H9 (cell line): ENCODE measurements at regions not wholly inside any gene's neighbourhood (a gene's known extent, or its start where the extent isn't known, plus 50 kb on each side); places are given as distances from the start of the nearest gene placed in this dataset.

ENCODE experiments used
- DNase-seq: peaks from one replicate; pipeline ENCODE4 v3.0.0-alpha.2; 2017
- H2AFZ ChIP-seq: one replicate; pipeline ENCODE4 v1.6.1; 2013; ENCODE audit warnings: mild to moderate bottlenecking, low read length, control low read depth, moderate library complexity
- H2AK5ac ChIP-seq: 2 replicates; pipeline ENCODE4 v1.6.1; 2013; ENCODE audit warnings: low read length, control low read depth, mixed read lengths; ENCODE audit not compliant: insufficient read length
- H2BK120ac ChIP-seq: one replicate; pipeline ENCODE4 v1.6.1; 2013; ENCODE audit warnings: low read depth, mild to moderate bottlenecking, low read length, control low read depth, inconsistent platforms; ENCODE audit not compliant: poor library complexity, severe bottlenecking
- H2BK12ac ChIP-seq: 2 replicates; pipeline ENCODE4 v1.6.1; 2013; ENCODE audit warnings: low read length, control low read depth, mixed read lengths, low read depth; ENCODE audit not compliant: insufficient read length
- H2BK15ac ChIP-seq: 2 replicates; pipeline ENCODE4 v1.6.1; 2013; ENCODE audit warnings: low read depth, low read length, control low read depth
- H2BK20ac ChIP-seq: one replicate; pipeline ENCODE4 v1.6.1; 2013; ENCODE audit warnings: low read depth, mild to moderate bottlenecking, low read length, control low read depth, inconsistent platforms; ENCODE audit not compliant: poor library complexity, severe bottlenecking
- H2BK5ac ChIP-seq: 2 replicates; pipeline ENCODE4 v1.6.1; 2013; ENCODE audit warnings: low read length, control low read depth, mixed read lengths; ENCODE audit not compliant: insufficient read length
- H3K14ac ChIP-seq: 2 replicates; pipeline ENCODE4 v1.6.1; 2013; ENCODE audit warnings: low read length, control low read depth; ENCODE audit not compliant: insufficient read depth
- H3K18ac ChIP-seq: 2 replicates; pipeline ENCODE4 v1.6.1; 2013; ENCODE audit warnings: low read depth, mild to moderate bottlenecking, mixed read lengths, low read length, control low read depth; ENCODE audit not compliant: insufficient read length
- H3K23ac ChIP-seq: 2 replicates; pipeline ENCODE4 v1.6.1; 2013; ENCODE audit warnings: low read length, control low read depth, mixed read lengths, low read depth; ENCODE audit not compliant: insufficient read length
- H3K23me2 ChIP-seq: 2 replicates; pipeline ENCODE4 v1.6.1; 2013; ENCODE audit warnings: low read depth, mild to moderate bottlenecking, mixed read lengths, low read length, control low read depth; ENCODE audit not compliant: insufficient read length, poor library complexity, severe bottlenecking
- H3K27ac ChIP-seq: 2 replicates; pipeline ENCODE4 v1.5.1; 2013; ENCODE audit warnings: low read length, control low read depth, mixed read lengths, low read depth; ENCODE audit not compliant: insufficient read length
- H3K27me3 ChIP-seq: 2 replicates; pipeline ENCODE4 v1.6.1; 2013; ENCODE audit warnings: low read length, control low read depth, inconsistent platforms; ENCODE audit not compliant: insufficient read depth
- H3K4ac ChIP-seq: 2 replicates; pipeline ENCODE4 v1.6.1; 2013; ENCODE audit warnings: low read depth, mild to moderate bottlenecking, control low read depth, inconsistent platforms, low read length, moderate library complexity
- H3K4me1 ChIP-seq: 2 replicates; pipeline ENCODE4 v1.6.1; 2013; ENCODE audit warnings: low read length, control low read depth, inconsistent platforms; ENCODE audit not compliant: insufficient read depth
- H3K4me2 ChIP-seq: 2 replicates; pipeline ENCODE4 v1.6.1; 2013; ENCODE audit warnings: low read length, control low read depth, mixed read lengths; ENCODE audit not compliant: insufficient read length, insufficient read depth
- H3K56ac ChIP-seq: 2 replicates; pipeline ENCODE4 v1.6.1; 2013; ENCODE audit warnings: low read depth, mild to moderate bottlenecking, mixed read lengths, low read length, control low read depth; ENCODE audit not compliant: insufficient read length
- H3K79me1 ChIP-seq: 2 replicates; pipeline ENCODE4 v1.6.1; 2013; ENCODE audit warnings: low read depth, mild to moderate bottlenecking, moderate library complexity, low read length, control low read depth, inconsistent platforms; ENCODE audit not compliant: insufficient read depth, poor library complexity, severe bottlenecking
- H3K79me2 ChIP-seq: 2 replicates; pipeline ENCODE4 v1.6.1; 2013; ENCODE audit warnings: low read length, control low read depth, inconsistent platforms; ENCODE audit not compliant: insufficient read depth
- H3K9ac ChIP-seq: 2 replicates; pipeline ENCODE4 v1.6.1; 2013; ENCODE audit warnings: low read length, control low read depth, mixed read lengths; ENCODE audit not compliant: insufficient read length; ENCODE audit errors: extremely low read depth
- H3K9me3 ChIP-seq: one replicate; pipeline ENCODE4 v1.6.1; 2013; ENCODE audit warnings: low read depth, low read length, inconsistent platforms; ENCODE audit not compliant: control insufficient read depth
- H3T11ph ChIP-seq: one replicate; pipeline ENCODE4 v1.6.1; 2013; ENCODE audit warnings: mild to moderate bottlenecking, low read length, control low read depth, inconsistent platforms
- H4K20me1 ChIP-seq: one replicate; pipeline ENCODE4 v1.6.1; 2013; ENCODE audit not compliant: control insufficient read depth, insufficient read length, insufficient read depth
- H4K5ac ChIP-seq: 2 replicates; pipeline ENCODE4 v1.6.1; 2013; ENCODE audit warnings: low read depth, mild to moderate bottlenecking, mixed read lengths, low read length, control low read depth; ENCODE audit not compliant: insufficient read length
- H4K8ac ChIP-seq: replicated peaks from 2 replicates; pipeline ENCODE4 v1.6.1; 2013; ENCODE audit warnings: low read length, control low read depth, mixed read lengths, low read depth; ENCODE audit not compliant: insufficient read length
- H4K91ac ChIP-seq: 2 replicates; pipeline ENCODE4 v1.6.1; 2013; ENCODE audit warnings: low read depth, mild to moderate bottlenecking, moderate library complexity, mixed read lengths, low read length, control low read depth; ENCODE audit not compliant: insufficient read length
- H3K27ac Mint-ChIP-seq, 3 experiments: 2 replicates in 2 of 3; 3 replicates in 1 of 3; pipeline ENCODE4 v1.8.0; 2020 to 2021; ENCODE audit warnings: mixed read lengths in 3 of 3, mild to moderate bottlenecking in 1 of 3, moderate library complexity in 1 of 3
- H3K27me3 Mint-ChIP-seq: 2 replicates; pipeline ENCODE4 v1.8.0; 2021; ENCODE audit warnings: low read depth, mild to moderate bottlenecking, moderate library complexity, mixed read lengths
- H3K36me3 Mint-ChIP-seq, 3 experiments: 2 replicates in 2 of 3; 3 replicates in 1 of 3; pipeline ENCODE4 v1.8.0; 2020 to 2021; ENCODE audit warnings: low read depth in 3 of 3, mixed read lengths in 3 of 3; ENCODE audit not compliant: insufficient read depth in 1 of 3
- H3K4me1 Mint-ChIP-seq, 2 experiments: 2 replicates each; pipeline ENCODE4 v1.8.0; 2020; ENCODE audit warnings: mixed read lengths in 2 of 2
- H3K4me3 Mint-ChIP-seq, 2 experiments: 2 replicates in 1 of 2; 3 replicates in 1 of 2; pipeline ENCODE4 v1.8.0; 2020 to 2021; ENCODE audit warnings: mild to moderate bottlenecking in 2 of 2, mixed read lengths in 2 of 2, moderate library complexity in 1 of 2
- H3K9me3 Mint-ChIP-seq, 2 experiments: 2 replicates in 1 of 2; 3 replicates in 1 of 2; pipeline ENCODE4 v1.8.0; 2020; ENCODE audit warnings: mild to moderate bottlenecking in 2 of 2, mixed read lengths in 2 of 2, moderate library complexity in 1 of 2
- CTCF ChIP-seq: fragments of 200-600 bp; sonication (generic); conservative IDR thresholded peaks from 3 replicates; pipeline ENCODE4 v1.8.0; 2021; ENCODE audit warnings: antibody characterized with exemption, mild to moderate bottlenecking
- WGBS: extraction: QIAGEN DNeasy Blood & Tissue Kit; methylation state at CpG from one replicate; pipeline ENCODE4 v1.1.7; 2013; ENCODE audit warnings: missing lambda C conversion rate, low lambda C conversion rate, mixed read lengths; ENCODE audit not compliant: insufficient read length; ENCODE audit errors: extremely low coverage; 5-methylcytosine and 5-hydroxymethylcytosine counted together

- H3K4ac ChIP-seq = no peak overlapping the region
- H2BK120ac ChIP-seq = no peak overlapping the region
- no peak overlapping the region for H2BK12ac ChIP-seq
- H2BK20ac ChIP-seq = no peak overlapping the region
- no peaks in the 10 kb centered on the region for H3K79me1 ChIP-seq
- H3K9me3 ChIP-seq = no peaks in the 10 kb centered on the region
- H4K20me1 ChIP-seq = no peaks in the 10 kb centered on the region
- H3K4me1 Mint-ChIP-seq = peaks cover 3 to 4% of the 10 kb centered on the region in 2 experiments; a peak in 2 of 4 replicates
- H2BK5ac ChIP-seq = no peak overlapping the region
- H3K27ac Mint-ChIP-seq = no peak overlapping the region
- no peak overlapping the region for H3T11ph ChIP-seq
- no peaks in the 10 kb centered on the region for H3K4me1 ChIP-seq
- no CpG with 5 or more reads among the region's 1 CpG for WGBS
- H4K91ac ChIP-seq = no peak overlapping the region
- no peak overlapping the region for H3K14ac ChIP-seq
- H3K27me3 Mint-ChIP-seq = no peaks in the 10 kb centered on the region
- H3K18ac ChIP-seq = no peak overlapping the region
- H3K23me2 ChIP-seq = no peaks in the 10 kb centered on the region
- no peaks in the 10 kb centered on the region for H3K9me3 Mint-ChIP-seq
- H4K8ac ChIP-seq = no peak overlapping the region
- no peak overlapping the region for H3K4me3 Mint-ChIP-seq
- no peak overlapping the region for H3K27ac ChIP-seq
- no peak overlapping the region for H2BK15ac ChIP-seq
- no peaks in the 10 kb centered on the region for H3K79me2 ChIP-seq
- no peak overlapping the region for H2AFZ ChIP-seq
- no peaks in the 10 kb centered on the region for H3K36me3 Mint-ChIP-seq
- no peak for TF ChIP-seq CTCF
- no peaks in the 10 kb centered on the region for H3K27me3 ChIP-seq
- H2AK5ac ChIP-seq = no peak overlapping the region
- H3K4me2 ChIP-seq = no peak overlapping the region
- H3K23ac ChIP-seq = no peak overlapping the region
- no peak for DNase-seq
- no peak overlapping the region for H3K9ac ChIP-seq
- no peak overlapping the region for H3K56ac ChIP-seq
- H4K5ac ChIP-seq = no peak overlapping the region
These were observed 349.6 kb downstream of the CDC14C start for GRCh38 chr7:49273897-49274296.
